HG03175 (cell line): ENCODE measurements at regions not wholly inside any gene's neighbourhood (a gene's known extent, or its start where the extent isn't known, plus 50 kb on each side); places are given as distances from the start of the nearest gene placed in this dataset.
"Not testable (repeated sequence)": the region's sequence is repeated elsewhere in the genome, so short reads cannot be mapped to it uniquely, and the experiment has no call there.

Experiments
- ATAC-seq: cut with Tn5 transposase; IDR thresholded peaks from one replicate; pipeline ENCODE4 v1.9.1; 2021; ENCODE audit warnings: mild to moderate bottlenecking, moderate library complexity; ENCODE audit not compliant: unreplicated experiment

- no peak for ATAC-seq
Measured at GRCh38 chr2:184049566-184049965, 548.8 kb upstream of the ZNF804A start.

- ATAC-seq: no peak
Measured at GRCh38 chr2:184053326-184053725, 545.0 kb upstream of the ZNF804A start.

- ATAC-seq: not testable (repeated sequence)
Measured at GRCh38 chr2:184054419-184054818, 543.9 kb upstream of the ZNF804A start.

- no peak for ATAC-seq
Measured at GRCh38 chr2:184057910-184058309, 540.4 kb upstream of the ZNF804A start.

GRCh38 chr2:184060268-184060667 lies 538.1 kb upstream of the ZNF804A start:
- not testable (repeated sequence) for ATAC-seq

GRCh38 chr2:184067502-184067901 lies 530.8 kb upstream of the ZNF804A start:
- ATAC-seq: no peak

GRCh38 chr2:184072470-184072869 lies 525.9 kb upstream of the ZNF804A start:
- ATAC-seq: no peak

- no peak for ATAC-seq
Measured at GRCh38 chr2:184078496-184078895, 519.8 kb upstream of the ZNF804A start.

GRCh38 chr2:184091456-184091855 lies 506.9 kb upstream of the ZNF804A start:
- ATAC-seq: no peak

GRCh38 chr2:184113696-184114403 lies 484.5 kb upstream of the ZNF804A start:
- no peak for ATAC-seq

GRCh38 chr2:184114439-184114838 lies 483.9 kb upstream of the ZNF804A start:
- no peak for ATAC-seq

GRCh38 chr2:184119989-184120800 lies 478.1 kb upstream of the ZNF804A start:
- no peak for ATAC-seq

- ATAC-seq: no peak
Measured at GRCh38 chr2:184125867-184126266, 472.5 kb upstream of the ZNF804A start.

- no peak for ATAC-seq
Measured at GRCh38 chr2:184129073-184129472, 469.3 kb upstream of the ZNF804A start.

- no peak for ATAC-seq
Measured at GRCh38 chr2:184137955-184138354, 460.4 kb upstream of the ZNF804A start.

- ATAC-seq: no peak
Measured at GRCh38 chr2:184141866-184142265, 456.5 kb upstream of the ZNF804A start.

GRCh38 chr2:184154438-184154837 lies 443.9 kb upstream of the ZNF804A start:
- no peak for ATAC-seq

GRCh38 chr2:184155791-184156190 lies 442.5 kb upstream of the ZNF804A start:
- ATAC-seq: no peak

GRCh38 chr2:184157141-184157540 lies 441.2 kb upstream of the ZNF804A start:
- no peak for ATAC-seq

GRCh38 chr2:184162426-184162825 lies 435.9 kb upstream of the ZNF804A start:
- ATAC-seq: no peak

GRCh38 chr2:184168823-184169222 lies 429.5 kb upstream of the ZNF804A start:
- not testable (repeated sequence) for ATAC-seq

- ATAC-seq: no peak
Measured at GRCh38 chr2:184169366-184169765, 429.0 kb upstream of the ZNF804A start.
